MCF 10A (cell line): ENCODE measurements at regions not wholly inside any gene's neighbourhood (a gene's known extent, or its start where the extent isn't known, plus 50 kb on each side); places are given as distances from the start of the nearest gene placed in this dataset.
A peak's percentile ranks its signal among the peaks of the same experiment; 100 is the strongest.

ENCODE experiments used
- BruUV-seq: library from RNA; stranded (reverse); fragments of 400-500 nt; replicated peaks from 2 replicates; lab custom pipeline; 2021; lab: Mats Ljungman, UMichigan
- CTCF ChIA-PET: fragments of 300-600 bp; sonication (Branson Sonifier 250); formaldehyde crosslinking; extraction: SDS; loops from one replicate; lab custom pipeline; 2021; ENCODE audit warnings: antibody characterized with exemption, inconsistent platforms; lab: Yijun Ruan, JAX
- POLR2A ChIA-PET: fragments of 300-600, 350-650 bp; sonication (Branson Sonifier 250); formaldehyde crosslinking; extraction: SDS; loops from one replicate; lab custom pipeline; 2020; ENCODE audit warnings: antibody characterized with exemption, inconsistent platforms; lab: Yijun Ruan, JAX
- DNase-seq: peaks from one replicate; pipeline ENCODE4 v3.0.0-alpha.2; 2018; ENCODE audit not compliant: unreplicated experiment
- H3K27ac Mint-ChIP-seq: one replicate; pipeline ENCODE4 v1.8.0; 2022; ENCODE audit warnings: mild to moderate bottlenecking, low read depth, mixed read lengths; ENCODE audit not compliant: unreplicated experiment
- H3K27me3 Mint-ChIP-seq: one replicate; pipeline ENCODE4 v1.8.0; 2022; ENCODE audit warnings: mixed read lengths; ENCODE audit not compliant: insufficient read depth, unreplicated experiment
- H3K36me3 Mint-ChIP-seq: one replicate; pipeline ENCODE4 v1.8.0; 2022; ENCODE audit warnings: mild to moderate bottlenecking, moderate library complexity, mixed read lengths; ENCODE audit not compliant: insufficient read depth, unreplicated experiment
- H3K4me1 Mint-ChIP-seq: one replicate; pipeline ENCODE4 v1.8.0; 2022; ENCODE audit warnings: mixed read lengths; ENCODE audit not compliant: insufficient read depth, unreplicated experiment
- H3K4me3 Mint-ChIP-seq: one replicate; pipeline ENCODE4 v1.8.0; 2022; ENCODE audit warnings: mild to moderate bottlenecking, moderate library complexity, mixed read lengths; ENCODE audit not compliant: unreplicated experiment
- H3K9me3 Mint-ChIP-seq: one replicate; pipeline ENCODE4 v1.8.0; 2022; ENCODE audit warnings: mixed read lengths; ENCODE audit not compliant: unreplicated experiment
- CTCF ChIP-seq: fragments of 200-600 bp; IDR thresholded peaks from one replicate; pipeline ENCODE4 v1.8.0; 2022; ENCODE audit warnings: antibody characterized with exemption, mild to moderate bottlenecking; ENCODE audit not compliant: unreplicated experiment
- intact Hi-C: fragments of 100-400 bp; cut with micrococcal nuclease; formaldehyde crosslinking; loops from 2 replicates; pipeline ENCODE4 v1.14.1; 2022

DNA sequence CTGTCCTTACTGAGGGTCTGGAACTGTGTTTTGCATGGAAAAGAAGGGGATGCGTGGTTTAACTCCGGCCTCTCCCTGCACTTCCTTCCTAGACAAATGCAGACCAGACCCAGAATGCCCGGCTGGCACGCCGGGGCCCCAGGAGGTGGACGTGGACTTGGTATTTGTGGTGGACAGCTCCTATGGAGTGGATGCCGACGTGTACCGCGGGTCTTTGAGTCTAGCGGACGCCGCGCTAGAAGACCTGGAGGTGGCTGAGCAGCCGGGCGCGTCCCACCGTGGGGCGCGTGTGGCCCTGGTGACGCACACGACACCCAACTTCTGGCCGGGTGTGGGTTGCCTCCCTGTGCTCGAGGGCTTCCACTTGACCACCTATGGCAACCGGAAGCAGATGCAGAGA lies 81.8 kb upstream of the COL6A5 start:
- no peaks in the 10 kb centered on the region for H3K9me3 Mint-ChIP-seq
- no peak overlapping the region for H3K27ac Mint-ChIP-seq
- BruUV-seq, result no TSS peak
- H3K36me3 Mint-ChIP-seq, result no peaks in the 10 kb centered on the region
- ChIA-PET POLR2A (no interaction called here), CTCF (interaction anchor here (0.6 to 1.0 kb wide), 2 partner anchors 12 to 30 kb away, joined by 3 read pairs; no protein-coding TSS in a partner anchor)
- TF ChIP-seq CTCF, result no peak
- peaks cover 6% of the 10 kb centered on the region for H3K27me3 Mint-ChIP-seq
- H3K4me1 Mint-ChIP-seq, result peaks cover under 1% of the 10 kb centered on the region
- no peak overlapping the region for H3K4me3 Mint-ChIP-seq
- no peak for DNase-seq
- intact Hi-C loops, result no loop called here

- H3K27me3 Mint-ChIP-seq, result peaks cover 33% of the 10 kb centered on the region
- CTCF ChIA-PET, result no interaction called here
Observed at GRCh38 chr3:130266817-130267216, 78.7 kb upstream of the COL6A5 start.

DNA sequence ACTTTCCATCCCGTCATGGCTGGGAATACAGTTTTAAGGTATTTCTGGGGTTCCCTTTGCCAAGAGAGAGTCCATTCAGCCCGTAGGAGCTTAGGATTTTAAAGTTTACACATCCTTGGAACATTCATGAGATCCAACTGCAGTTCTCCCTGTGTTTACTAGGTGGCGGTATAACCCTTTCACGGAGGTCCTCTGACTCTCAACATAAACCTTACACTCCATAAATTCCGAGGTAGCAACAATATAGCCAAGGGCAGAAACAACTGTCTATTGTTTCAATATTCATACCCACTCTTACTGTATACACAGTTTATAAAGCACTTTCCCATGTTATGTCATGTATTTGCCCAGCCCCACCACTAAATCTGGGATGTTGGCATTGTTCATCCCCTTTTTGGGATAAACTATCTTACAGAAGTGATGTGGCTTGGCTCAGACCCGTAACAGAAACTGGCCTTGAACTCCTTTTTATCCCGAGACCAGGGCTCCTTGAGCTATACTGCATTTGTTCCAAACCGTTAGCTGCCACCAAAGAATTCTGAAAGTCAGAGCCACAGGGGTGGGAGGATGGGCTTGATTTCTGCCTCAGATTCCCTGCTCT lies 69.2 kb upstream of the COL6A5 start:
- H3K36me3 Mint-ChIP-seq, result no peaks in the 10 kb centered on the region
- TF ChIP-seq CTCF, result peak; percentile 85
- intact Hi-C loops, result loop anchor here (1.0 to 10.0 kb wide), 3 partner anchors 263 to 617 kb away; no protein-coding TSS in a partner anchor
- H3K9me3 Mint-ChIP-seq, result no peaks in the 10 kb centered on the region
- H3K27ac Mint-ChIP-seq, result no peak overlapping the region
- BruUV-seq, result no TSS peak
- POLR2A ChIA-PET, result no interaction called here
- peaks cover 20% of the 10 kb centered on the region for H3K27me3 Mint-ChIP-seq
- CTCF ChIA-PET, result interaction anchor here (0.5 to 4.6 kb wide), 32 partner anchors 9 to 1023 kb away, joined by 3 to 54 read pairs (median 3); no protein-coding TSS in a partner anchor
- no peak overlapping the region for H3K4me3 Mint-ChIP-seq
- DNase-seq, result peak; percentile 66
- H3K4me1 Mint-ChIP-seq, result no peaks in the 10 kb centered on the region

More at GRCh38 chr3:130266817-130267216, 78.7 kb upstream of the COL6A5 start:
- H3K27ac Mint-ChIP-seq, result no peak overlapping the region
- BruUV-seq, result no TSS peak
- POLR2A ChIA-PET, result no interaction called here
- H3K36me3 Mint-ChIP-seq, result no peaks in the 10 kb centered on the region
- no peak overlapping the region for H3K4me3 Mint-ChIP-seq
- intact Hi-C loops, result no loop called here
- H3K9me3 Mint-ChIP-seq, result no peaks in the 10 kb centered on the region
- no peak for DNase-seq
- no peak for TF ChIP-seq CTCF
- H3K4me1 Mint-ChIP-seq, result no peaks in the 10 kb centered on the region

DNA sequence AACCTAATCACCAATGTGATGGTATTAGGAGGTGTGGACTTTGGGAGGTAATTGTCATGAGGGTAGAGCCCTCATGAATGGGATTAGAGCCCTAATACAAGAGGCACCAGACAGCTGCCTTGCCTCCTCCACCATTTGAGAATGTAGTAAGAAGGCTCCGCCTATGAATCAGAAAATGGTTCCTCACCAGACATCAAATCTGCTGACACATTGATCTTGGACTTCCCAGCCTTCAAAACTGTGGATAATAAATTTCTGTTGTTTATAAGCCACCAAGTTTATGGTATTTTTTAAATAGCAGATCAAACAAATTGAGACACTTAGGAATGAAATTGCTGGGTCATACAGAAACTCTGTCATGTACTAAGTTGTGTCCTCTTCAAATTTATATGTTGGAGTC lies 56.8 kb upstream of the COL6A5 start:
- ChIA-PET POLR2A (no interaction called here), CTCF (no interaction called here)
- DNase-seq, result no peak
- H3K27me3 Mint-ChIP-seq, result peaks cover 66% of the 10 kb centered on the region
- no peaks in the 10 kb centered on the region for H3K4me1 Mint-ChIP-seq
- no peaks in the 10 kb centered on the region for H3K36me3 Mint-ChIP-seq
- no TSS peak for BruUV-seq
- H3K9me3 Mint-ChIP-seq, result no peaks in the 10 kb centered on the region
- H3K27ac Mint-ChIP-seq, result no peak overlapping the region
- H3K4me3 Mint-ChIP-seq, result no peak overlapping the region
- intact Hi-C loops, result no loop called here
- no peak for TF ChIP-seq CTCF
